ENCODE measurements at regions not wholly inside any gene's neighbourhood (a gene's known extent, or its start where the extent isn't known, plus 50 kb on each side); places are given as distances from the start of the nearest gene placed in this dataset.

- TF ChIP-seq, protein P1, sequence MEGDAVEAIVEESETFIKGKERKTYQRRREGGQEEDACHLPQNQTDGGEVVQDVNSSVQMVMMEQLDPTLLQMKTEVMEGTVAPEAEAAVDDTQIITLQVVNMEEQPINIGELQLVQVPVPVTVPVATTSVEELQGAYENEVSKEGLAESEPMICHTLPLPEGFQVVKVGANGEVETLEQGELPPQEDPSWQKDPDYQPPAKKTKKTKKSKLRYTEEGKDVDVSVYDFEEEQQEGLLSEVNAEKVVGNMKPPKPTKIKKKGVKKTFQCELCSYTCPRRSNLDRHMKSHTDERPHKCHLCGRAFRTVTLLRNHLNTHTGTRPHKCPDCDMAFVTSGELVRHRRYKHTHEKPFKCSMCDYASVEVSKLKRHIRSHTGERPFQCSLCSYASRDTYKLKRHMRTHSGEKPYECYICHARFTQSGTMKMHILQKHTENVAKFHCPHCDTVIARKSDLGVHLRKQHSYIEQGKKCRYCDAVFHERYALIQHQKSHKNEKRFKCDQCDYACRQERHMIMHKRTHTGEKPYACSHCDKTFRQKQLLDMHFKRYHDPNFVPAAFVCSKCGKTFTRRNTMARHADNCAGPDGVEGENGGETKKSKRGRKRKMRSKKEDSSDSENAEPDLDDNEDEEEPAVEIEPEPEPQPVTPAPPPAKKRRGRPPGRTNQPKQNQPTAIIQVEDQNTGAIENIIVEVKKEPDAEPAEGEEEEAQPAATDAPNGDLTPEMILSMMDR (IDR thresholded peaks at IDR 0.05): no peak
- TF ChIP-seq POLR2A (IDR thresholded peaks at IDR 0.05): no peak
These were observed 378.5 kb upstream of the TSHZ2 start for GRCh38 chr20:52593654-52594053.

Data from tibial nerve (tissue), 3 donors.